WTC11 (cell line): ENCODE measurements at regions not wholly inside any gene's neighbourhood (a gene's known extent, or its start where the extent isn't known, plus 50 kb on each side); places are given as distances from the start of the nearest gene placed in this dataset.

ENCODE experiments used
- ATAC-seq: fragments of 200-7000 bp; cut with Tn5 transposase; 2 replicates; pipeline ENCODE4 v1.10.0; 2021; ENCODE audit warnings: mild to moderate bottlenecking, moderate library complexity
- CTCF ChIA-PET: fragments of 300-600 bp; sonication (Branson Sonifier 250); formaldehyde crosslinking; loops from one replicate; lab custom pipeline; 2021; ENCODE audit warnings: antibody characterized with exemption; lab: Charles Lee
- POLR2A ChIA-PET: fragments of 350-600 bp; sonication (Branson Sonifier 250); formaldehyde crosslinking; loops from one replicate; lab custom pipeline; 2021; ENCODE audit warnings: antibody characterized with exemption; lab: Charles Lee
- DNase-seq: peaks from one replicate; pipeline ENCODE4 v3.0.0; 2021; ENCODE audit warnings: low spot score
- H3K27ac Mint-ChIP-seq: 2 replicates; pipeline ENCODE4 v1.8.0; 2021; ENCODE audit warnings: mixed read lengths
- H3K27me3 Mint-ChIP-seq: 2 replicates; pipeline ENCODE4 v1.8.0; 2021; ENCODE audit warnings: low read depth, mild to moderate bottlenecking, moderate library complexity, mixed read lengths
- H3K36me3 Mint-ChIP-seq: 2 replicates; pipeline ENCODE4 v1.8.0; 2021; ENCODE audit warnings: mixed read lengths
- H3K4me1 Mint-ChIP-seq: 2 replicates; pipeline ENCODE4 v1.8.0; 2022; ENCODE audit warnings: mixed read lengths
- H3K4me3 Mint-ChIP-seq: 2 replicates; pipeline ENCODE4 v1.8.0; 2021; ENCODE audit warnings: mild to moderate bottlenecking, moderate library complexity, mixed read lengths
- H3K9me3 Mint-ChIP-seq: 2 replicates; pipeline ENCODE4 v1.8.0; 2021; ENCODE audit warnings: mixed read lengths
- ATF2 ChIP-seq: sonication (generic); formaldehyde crosslinking; IDR thresholded peaks from 2 replicates; pipeline ENCODE4 v1.8.1; 2022; ENCODE audit warnings: low read depth, missing genetic modification reagents, borderline replicate concordance
- ATF6 ChIP-seq: sonication (generic); formaldehyde crosslinking; IDR thresholded peaks from 2 replicates; pipeline ENCODE4 v1.8.1; 2023; ENCODE audit warnings: mild to moderate bottlenecking, missing genetic modification reagents
- CREB1 ChIP-seq: sonication (generic); formaldehyde crosslinking; IDR thresholded peaks from 2 replicates; pipeline ENCODE4 v1.8.0; 2023; ENCODE audit warnings: mild to moderate bottlenecking, missing genetic modification reagents
- CREM ChIP-seq: sonication (generic); formaldehyde crosslinking; IDR thresholded peaks from 2 replicates; pipeline ENCODE4 v1.8.1; 2022; ENCODE audit warnings: mild to moderate bottlenecking, missing genetic modification reagents, moderate library complexity
- E2F5 ChIP-seq: sonication (generic); formaldehyde crosslinking; IDR thresholded peaks from 2 replicates; pipeline ENCODE4 v1.8.1; 2022; ENCODE audit warnings: mild to moderate bottlenecking, moderate library complexity, missing genetic modification reagents
- ELF4 ChIP-seq: sonication (generic); formaldehyde crosslinking; IDR thresholded peaks from 2 replicates; pipeline ENCODE4 v1.8.1; 2022; ENCODE audit warnings: low read depth, mild to moderate bottlenecking, moderate library complexity, missing genetic modification reagents
- FOXK1 ChIP-seq: sonication (generic); formaldehyde crosslinking; IDR thresholded peaks from 2 replicates; pipeline ENCODE4 v1.8.0; 2022; ENCODE audit warnings: mild to moderate bottlenecking, moderate library complexity, missing genetic modification reagents
- FOXP4 ChIP-seq: sonication (generic); formaldehyde crosslinking; IDR thresholded peaks from 2 replicates; pipeline ENCODE4 v1.8.0; 2022; ENCODE audit warnings: mild to moderate bottlenecking, missing genetic modification reagents
- GRHL2 ChIP-seq: fragments of 250-450 bp; sonication (Bioruptor Pico); IDR thresholded peaks from 2 replicates; pipeline ENCODE4 v1.8.0; 2022; ENCODE audit warnings: mild to moderate bottlenecking, moderate library complexity; ENCODE audit not compliant: insufficient replicate concordance, severe bottlenecking
- MXD4 ChIP-seq: fragments of 250-450 bp; sonication (Bioruptor Pico); IDR thresholded peaks from 2 replicates; pipeline ENCODE4 v1.8.0; 2021; ENCODE audit warnings: mild to moderate bottlenecking, moderate library complexity, borderline replicate concordance
- MYBL2 ChIP-seq: sonication (generic); formaldehyde crosslinking; IDR thresholded peaks from 2 replicates; pipeline ENCODE4 v1.8.1; 2023; ENCODE audit warnings: mild to moderate bottlenecking, moderate library complexity, missing genetic modification reagents
- NFYB ChIP-seq: sonication (generic); formaldehyde crosslinking; conservative IDR thresholded peaks from 2 replicates; pipeline ENCODE4 v1.8.0; 2022; ENCODE audit warnings: low read depth, missing genetic modification reagents
- NR3C1 ChIP-seq: sonication (generic); formaldehyde crosslinking; conservative IDR thresholded peaks from 2 replicates; pipeline ENCODE4 v1.8.1; 2023; ENCODE audit warnings: low read depth, mild to moderate bottlenecking, missing genetic modification reagents
- PRDM15 ChIP-seq: sonication (generic); formaldehyde crosslinking; IDR thresholded peaks from 2 replicates; pipeline ENCODE4 v1.8.0; 2022; ENCODE audit warnings: missing genetic modification reagents
- SMAD4 ChIP-seq: sonication (generic); formaldehyde crosslinking; IDR thresholded peaks from 2 replicates; pipeline ENCODE4 v1.8.0; 2022; ENCODE audit warnings: mild to moderate bottlenecking, missing genetic modification reagents
- ZNF121 ChIP-seq: sonication (generic); formaldehyde crosslinking; IDR thresholded peaks from 2 replicates; pipeline ENCODE4 v1.8.0; 2023; ENCODE audit warnings: missing genetic modification reagents
- ZNF219 ChIP-seq: sonication (generic); formaldehyde crosslinking; IDR thresholded peaks from 2 replicates; pipeline ENCODE4 v1.8.0; 2023; ENCODE audit warnings: missing genetic modification reagents, mild to moderate bottlenecking, borderline replicate concordance
- ZNF423 ChIP-seq: fragments of 250-450 bp; sonication (Bioruptor Pico); IDR thresholded peaks from 2 replicates; pipeline ENCODE4 v2.1.2; 2022; ENCODE audit warnings: mild to moderate bottlenecking, moderate library complexity
- ZSCAN18 ChIP-seq: fragments of 250-450 bp; sonication (Bioruptor Pico); IDR thresholded peaks from 2 replicates; pipeline ENCODE4 v2.1.2; 2022; ENCODE audit warnings: mild to moderate bottlenecking, moderate library complexity

GRCh38 chr1:218896202-218896601 is 277.5 kb upstream of the LYPLAL1 start (continued):
- no peak for TF ChIP-seq ATF6
- no peak for TF ChIP-seq ZSCAN18 (CRISPR knock-in tag)
- no peak for TF ChIP-seq MXD4 (CRISPR knock-in tag)
- TF ChIP-seq, all 79 proteins: peak for 0

- CTCF ChIA-PET: no interaction called here
Measured at GRCh38 chr1:218898921-218899320, 274.8 kb upstream of the LYPLAL1 start.

GRCh38 chr1:218900615-218901014 is 273.1 kb upstream of the LYPLAL1 start:
- ChIA-PET POLR2A (no interaction called here), CTCF (no interaction called here)
- no peak for TF ChIP-seq E2F5 (CRISPR knock-in tag)
- Mint-ChIP-seq H3K4me1 (no peaks in the 10 kb centered on the region), H3K9me3 (no peaks in the 10 kb centered on the region), H3K36me3 (no peaks in the 10 kb centered on the region), H3K27me3 (no peaks in the 10 kb centered on the region), H3K4me3 (no peak overlapping the region), H3K27ac (no peak overlapping the region)
- no peak for ATAC-seq
- DNase-seq: no peak

More at GRCh38 chr1:218898921-218899320, 274.8 kb upstream of the LYPLAL1 start:
- Mint-ChIP-seq H3K9me3 (no peaks in the 10 kb centered on the region), H3K27me3 (no peaks in the 10 kb centered on the region), H3K36me3 (no peaks in the 10 kb centered on the region), H3K4me3 (no peak overlapping the region), H3K4me1 (no peaks in the 10 kb centered on the region), H3K27ac (no peak overlapping the region)
- ATAC-seq: no peak
- DNase-seq: no peak
- POLR2A ChIA-PET: no interaction called here
- no peak for TF ChIP-seq FOXK1 (CRISPR knock-in tag)
- no peak for TF ChIP-seq MYBL2
- TF ChIP-seq SMAD4 (CRISPR knock-in tag): no peak
- TF ChIP-seq NR3C1 (CRISPR knock-in tag): no peak
- no peak for TF ChIP-seq CREM (CRISPR knock-in tag)
- no peak for TF ChIP-seq NFYB (CRISPR knock-in tag)
- no peak for TF ChIP-seq ELF4 (CRISPR knock-in tag)
- TF ChIP-seq ATF2 (CRISPR knock-in tag): no peak
- no peak for TF ChIP-seq ZNF121 (CRISPR knock-in tag)
- TF ChIP-seq GRHL2 (CRISPR knock-in tag): no peak
- TF ChIP-seq ZNF423 (CRISPR knock-in tag): no peak
- no peak for TF ChIP-seq ZNF219

- Mint-ChIP-seq H3K36me3 (no peaks in the 10 kb centered on the region), H3K27ac (no peak overlapping the region), H3K27me3 (no peaks in the 10 kb centered on the region), H3K4me3 (no peak overlapping the region), H3K4me1 (no peaks in the 10 kb centered on the region), H3K9me3 (no peaks in the 10 kb centered on the region)
- ChIA-PET CTCF (no interaction called here), POLR2A (no interaction called here)
- no peak for DNase-seq
- ATAC-seq: no peak
- TF ChIP-seq CREB1 (CRISPR knock-in tag) (no peak), FOXP4 (CRISPR knock-in tag) (no peak), PRDM15 (CRISPR knock-in tag) (no peak)
Measured at GRCh38 chr1:218904416-218904815, 269.3 kb upstream of the LYPLAL1 start.
